ENCODE measurements at regions not wholly inside any gene's neighbourhood (a gene's known extent, or its start where the extent isn't known, plus 50 kb on each side); places are given as distances from the start of the nearest gene placed in this dataset.
"Not testable (repeated sequence)": the region's sequence is repeated elsewhere in the genome, so short reads cannot be mapped to it uniquely, and the experiment has no call there.

- TF ChIP-seq CTCF (conservative IDR thresholded peaks at IDR 0.05; ENCODE audit: low read length): no peak
- DNase-seq (ENCODE audit: low read depth): no peak
- H3K4me3 ChIP-seq (ENCODE audit: low read length): no peak overlapping the region
These were observed 96.6 kb upstream of the LRPAP1 start for GRCh38 chr4:3628868-3629175.

GRCh38 chr4:3627967-3628867 lies 96.0 kb upstream of the LRPAP1 start:
- not testable (repeated sequence) for H3K4me3 ChIP-seq (ENCODE audit: low read length); DNase-seq (ENCODE audit: low read depth)

GRCh38 chr4:3627456-3627855 lies 95.2 kb upstream of the LRPAP1 start:
- not testable (repeated sequence) for H3K4me3 ChIP-seq (ENCODE audit: low read length); DNase-seq (ENCODE audit: low read depth)

GRCh38 chr4:3626131-3626884 lies 94.1 kb upstream of the LRPAP1 start:
- not testable (repeated sequence) for H3K4me3 ChIP-seq (ENCODE audit: low read length); DNase-seq (ENCODE audit: low read depth)

GRCh38 chr4:3625286-3625875 lies 93.2 kb upstream of the LRPAP1 start:
- not testable (repeated sequence) for DNase-seq (ENCODE audit: low read depth); H3K4me3 ChIP-seq (ENCODE audit: low read length)

GRCh38 chr4:3623809-3624329 lies 91.6 kb upstream of the LRPAP1 start:
- not testable (repeated sequence) for H3K4me3 ChIP-seq (ENCODE audit: low read length); DNase-seq (ENCODE audit: low read depth)

GRCh38 chr4:3623106-3623505 lies 90.9 kb upstream of the LRPAP1 start:
- no peak for DNase-seq (ENCODE audit: low read depth)
- no peak for TF ChIP-seq CTCF (conservative IDR thresholded peaks at IDR 0.05; ENCODE audit: low read length)
- no peak overlapping the region for H3K4me3 ChIP-seq (ENCODE audit: low read length)

GRCh38 chr4:3620365-3620764 lies 88.1 kb upstream of the LRPAP1 start:
- DNase-seq (ENCODE audit: low read depth): peak; percentile 11
- not testable (repeated sequence) for H3K4me3 ChIP-seq (ENCODE audit: low read length)

GRCh38 chr4:3619698-3620097 lies 87.5 kb upstream of the LRPAP1 start:
- H3K4me3 ChIP-seq (ENCODE audit: low read length); DNase-seq (ENCODE audit: low read depth): not testable (repeated sequence)

GRCh38 chr4:3618341-3618740 lies 86.1 kb upstream of the LRPAP1 start:
- not testable (repeated sequence) for DNase-seq (ENCODE audit: low read depth); H3K4me3 ChIP-seq (ENCODE audit: low read length)

- no peak for TF ChIP-seq CTCF (conservative IDR thresholded peaks at IDR 0.05; ENCODE audit: low read length)
- no peak overlapping the region for H3K4me3 ChIP-seq (ENCODE audit: low read length)
- DNase-seq (ENCODE audit: low read depth): no peak
These were observed 83.4 kb upstream of the LRPAP1 start for GRCh38 chr4:3615386-3616286.
